ENCODE measurements at regions not wholly inside any gene's neighbourhood (a gene's known extent, or its start where the extent isn't known, plus 50 kb on each side); places are given as distances from the start of the nearest gene placed in this dataset.

GRCh38 chr5:72010430-72010829 lies 96.8 kb upstream of the MAP1B start:
- Mint-ChIP-seq H3K4me1 (no peaks in the 10 kb centered on the region), H3K36me3 (no peaks in the 10 kb centered on the region), H3K27me3 (peaks cover 8 to 40% (median 25%) of the 10 kb centered on the region in 5 donors), H3K27ac (no peak overlapping the region), H3K4me3 (no peak overlapping the region), H3K9me3 (no peaks in the 10 kb centered on the region)
- Histone ChIP-seq H3K27ac (ENCODE audit: low read depth, low read length) (no peak overlapping the region), H3K27me3 (ENCODE audit: control insufficient read depth in 2 of 2, insufficient read depth in 2 of 2, low read length in 2 of 2) (peaks cover 0 to 3% of the 10 kb centered on the region in 2 donors), H3K4me1 (ENCODE audit: control insufficient read depth in 2 of 2, insufficient read depth in 2 of 2, low read length in 2 of 2) (no peaks in the 10 kb centered on the region), H3K36me3 (ENCODE audit: control insufficient read depth in 2 of 3, insufficient read depth in 3 of 3, low read length in 3 of 3) (no peaks in the 10 kb centered on the region), H3K9me3 (ENCODE audit: control insufficient read depth in 2 of 3, low read length in 3 of 3) (no peaks in the 10 kb centered on the region), H3K4me3 (ENCODE audit: low read length) (no peak overlapping the region)
- no peak for ATAC-seq
- DNase-seq, result no peak
- CTCF ChIA-PET, result no interaction called here
- intact Hi-C loops (cut with micrococcal nuclease), result loop anchor here in 1 of 2 donors (10.0 kb wide), 1 partner anchor 236 kb away; no protein-coding TSS in a partner anchor
- POLR2A ChIA-PET, result interaction anchor here (0.6 kb wide), 1 partner anchor 68 kb away, joined by 3 read pairs; no protein-coding TSS in a partner anchor

GRCh38 chr5:72012906-72013305 lies 94.4 kb upstream of the MAP1B start:
- Mint-ChIP-seq H3K27me3 (peaks cover 2 to 33% (median 26%) of the 10 kb centered on the region in 5 donors), H3K4me1 (no peaks in the 10 kb centered on the region), H3K4me3 (no peak overlapping the region), H3K27ac (no peak overlapping the region), H3K9me3 (no peaks in the 10 kb centered on the region), H3K36me3 (no peaks in the 10 kb centered on the region)
- DNase-seq (no peak), ATAC-seq (no peak)
- no peaks in the 10 kb centered on the region for H3K4me1 ChIP-seq (ENCODE audit: control insufficient read depth in 2 of 2, insufficient read depth in 2 of 2, low read length in 2 of 2)
- no peak overlapping the region for H3K27ac ChIP-seq (ENCODE audit: low read depth, low read length)
- ChIA-PET CTCF (no interaction called here), POLR2A (no interaction called here)
- H3K36me3 ChIP-seq (ENCODE audit: control insufficient read depth in 2 of 3, insufficient read depth in 3 of 3, low read length in 3 of 3), result no peaks in the 10 kb centered on the region
- intact Hi-C loops (cut with micrococcal nuclease), result loop anchor here in 1 of 2 donors (10.0 kb wide), 1 partner anchor 238 kb away; no protein-coding TSS in a partner anchor
- peaks cover 0 to 3% of the 10 kb centered on the region in 2 donors for H3K27me3 ChIP-seq (ENCODE audit: control insufficient read depth in 2 of 2, insufficient read depth in 2 of 2, low read length in 2 of 2)
- H3K4me3 ChIP-seq (ENCODE audit: low read length), result no peak overlapping the region
- H3K9me3 ChIP-seq (ENCODE audit: control insufficient read depth in 2 of 3, low read length in 3 of 3), result no peaks in the 10 kb centered on the region

- Mint-ChIP-seq H3K9me3 (no peaks in the 10 kb centered on the region), H3K27me3 (peaks cover 2 to 29% (median 25%) of the 10 kb centered on the region in 5 donors), H3K4me3 (no peak overlapping the region), H3K27ac (no peak overlapping the region), H3K4me1 (no peaks in the 10 kb centered on the region), H3K36me3 (no peaks in the 10 kb centered on the region)
- H3K27ac ChIP-seq (ENCODE audit: low read depth, low read length), result no peak overlapping the region
- DNase-seq (no peak), ATAC-seq (no peak)
- no peaks in the 10 kb centered on the region for H3K9me3 ChIP-seq (ENCODE audit: control insufficient read depth in 2 of 3, low read length in 3 of 3)
- no peaks in the 10 kb centered on the region for H3K27me3 ChIP-seq (ENCODE audit: control insufficient read depth in 2 of 2, insufficient read depth in 2 of 2, low read length in 2 of 2)
- POLR2A ChIA-PET, result no interaction called here
- H3K36me3 ChIP-seq (ENCODE audit: control insufficient read depth in 2 of 3, insufficient read depth in 3 of 3, low read length in 3 of 3), result no peaks in the 10 kb centered on the region
- CTCF ChIA-PET, result no interaction called here
- no peak overlapping the region for H3K4me3 ChIP-seq (ENCODE audit: low read length)
- intact Hi-C loops (cut with micrococcal nuclease), result loop anchor here in 1 of 2 donors (10.0 kb wide), 1 partner anchor 239 kb away; no protein-coding TSS in a partner anchor
- H3K4me1 ChIP-seq (ENCODE audit: control insufficient read depth in 2 of 2, insufficient read depth in 2 of 2, low read length in 2 of 2), result no peaks in the 10 kb centered on the region
These were observed 93.3 kb upstream of the MAP1B start for GRCh38 chr5:72013766-72014624.

- ATAC-seq (no peak), DNase-seq (no peak)
- H3K27me3 ChIP-seq (ENCODE audit: control insufficient read depth in 2 of 2, insufficient read depth in 2 of 2, low read length in 2 of 2), result no peaks in the 10 kb centered on the region
- H3K4me3 ChIP-seq (ENCODE audit: low read length), result no peak overlapping the region
- intact Hi-C loops (cut with micrococcal nuclease), result loop anchor here (5.0 to 10.0 kb wide), 3 partner anchors 233 to 558 kb away; partner anchors contain the start of gene BDP1 (in 1 of the 2)
- Mint-ChIP-seq H3K27ac (no peak overlapping the region), H3K36me3 (no peaks in the 10 kb centered on the region), H3K9me3 (no peaks in the 10 kb centered on the region), H3K27me3 (peaks cover 5 to 34% (median 30%) of the 10 kb centered on the region in 5 donors), H3K4me1 (peaks cover 0 to 1% (median 0%) of the 10 kb centered on the region in 7 donors), H3K4me3 (no peak overlapping the region)
- ChIA-PET CTCF (no interaction called here), POLR2A (no interaction called here)
- H3K4me1 ChIP-seq (ENCODE audit: control insufficient read depth in 2 of 2, insufficient read depth in 2 of 2, low read length in 2 of 2), result no peaks in the 10 kb centered on the region
- H3K27ac ChIP-seq (ENCODE audit: low read depth, low read length), result no peak overlapping the region
- no peaks in the 10 kb centered on the region for H3K36me3 ChIP-seq (ENCODE audit: control insufficient read depth in 2 of 3, insufficient read depth in 3 of 3, low read length in 3 of 3)
- H3K9me3 ChIP-seq (ENCODE audit: control insufficient read depth in 2 of 3, low read length in 3 of 3), result no peaks in the 10 kb centered on the region
These were observed 92.1 kb upstream of the MAP1B start for GRCh38 chr5:72015103-72015548.

GRCh38 chr5:72018143-72018803 lies 89.0 kb upstream of the MAP1B start:
- POLR2A ChIA-PET, result no interaction called here
- H3K27me3 Mint-ChIP-seq, result peaks cover 4 to 43% (median 34%) of the 10 kb centered on the region in 5 donors

GRCh38 chr5:72020161-72020983 lies 86.9 kb upstream of the MAP1B start:
- POLR2A ChIA-PET, result no interaction called here
- no peak overlapping the region for H3K27ac ChIP-seq (ENCODE audit: low read depth, low read length)
- Mint-ChIP-seq H3K27me3 (peaks cover 4 to 37% (median 33%) of the 10 kb centered on the region in 5 donors), H3K4me3 (no peak overlapping the region), H3K27ac (no peak overlapping the region), H3K36me3 (no peaks in the 10 kb centered on the region), H3K9me3 (peaks cover 0 to 10% (median 2%) of the 10 kb centered on the region in 11 donors), H3K4me1 (peaks cover 0 to 1% (median 0%) of the 10 kb centered on the region in 7 donors)
- CTCF ChIA-PET, result interaction anchor here (0.6 to 1.1 kb wide), 2 partner anchors 10 to 288 kb away, joined by 3 to 5 read pairs; no protein-coding TSS in a partner anchor
- ATAC-seq (no peak), DNase-seq (no peak)
- no peaks in the 10 kb centered on the region for H3K4me1 ChIP-seq (ENCODE audit: control insufficient read depth in 2 of 2, insufficient read depth in 2 of 2, low read length in 2 of 2)
- H3K4me3 ChIP-seq (ENCODE audit: low read length), result no peak overlapping the region
- no peaks in the 10 kb centered on the region for H3K9me3 ChIP-seq (ENCODE audit: control insufficient read depth in 2 of 3, low read length in 3 of 3)
- no peaks in the 10 kb centered on the region for H3K27me3 ChIP-seq (ENCODE audit: control insufficient read depth in 2 of 2, insufficient read depth in 2 of 2, low read length in 2 of 2)
- no peaks in the 10 kb centered on the region for H3K36me3 ChIP-seq (ENCODE audit: control insufficient read depth in 2 of 3, insufficient read depth in 3 of 3, low read length in 3 of 3)
- intact Hi-C loops (cut with micrococcal nuclease), result no loop called here

More at GRCh38 chr5:72018143-72018803, 89.0 kb upstream of the MAP1B start:
- H3K36me3 Mint-ChIP-seq, result no peaks in the 10 kb centered on the region
- peaks cover 0 to 1% (median 0%) of the 10 kb centered on the region in 7 donors for H3K4me1 Mint-ChIP-seq
- H3K4me1 ChIP-seq (ENCODE audit: control insufficient read depth in 2 of 2, insufficient read depth in 2 of 2, low read length in 2 of 2), result no peaks in the 10 kb centered on the region
- intact Hi-C loops (cut with micrococcal nuclease), result loop anchor here (1.0 to 10.0 kb wide), 4 partner anchors 236 to 561 kb away; partner anchors contain the start of gene BDP1 (in 1 of the 2)
- no peaks in the 10 kb centered on the region for H3K9me3 Mint-ChIP-seq
- H3K27me3 ChIP-seq (ENCODE audit: control insufficient read depth in 2 of 2, insufficient read depth in 2 of 2, low read length in 2 of 2), result no peaks in the 10 kb centered on the region
- no peak overlapping the region for H3K27ac ChIP-seq (ENCODE audit: low read depth, low read length)
- no peak overlapping the region for H3K4me3 ChIP-seq (ENCODE audit: low read length)
- no peak overlapping the region for H3K27ac Mint-ChIP-seq
- H3K9me3 ChIP-seq (ENCODE audit: control insufficient read depth in 2 of 3, low read length in 3 of 3), result no peaks in the 10 kb centered on the region
- H3K4me3 Mint-ChIP-seq, result no peak overlapping the region
- DNase-seq (peak in 8 of 9 donors; percentile 14 to 55 (median 36)), ATAC-seq (peak; percentile 72)
- no peaks in the 10 kb centered on the region for H3K36me3 ChIP-seq (ENCODE audit: control insufficient read depth in 2 of 3, insufficient read depth in 3 of 3, low read length in 3 of 3)
- CTCF ChIA-PET, result no interaction called here

Measured in naive thymus-derived CD4-positive, alpha-beta T cell (primary cell).